Thyroid gland (tissue), 4 donors: ENCODE measurements at regions not wholly inside any gene's neighbourhood (a gene's known extent, or its start where the extent isn't known, plus 50 kb on each side); places are given as distances from the start of the nearest gene placed in this dataset.

Source experiments
- DNase-seq, 2 donors: peaks; one replicate each; pipeline ENCODE4 v3.0.0-alpha.2; 2019
- H3K27ac ChIP-seq, 3 donors: fragments of 200-600 bp; sonication (generic); 1 replicate in 2 of 3; 2 replicates in 1 of 3; pipeline ENCODE4 v1.5.1; 2016 to 2019; ENCODE audit warnings: mild to moderate bottlenecking in 1 of 3, moderate library complexity in 1 of 3
- H3K27me3 ChIP-seq: fragments of 200-600 bp; sonication (generic); one replicate; pipeline ENCODE4 v1.5.1; 2019
- H3K36me3 ChIP-seq, 2 donors: fragments of 200-600 bp; sonication (generic); one replicate each; pipeline ENCODE4 v1.5.1; 2016 to 2019
- H3K4me1 ChIP-seq, 2 donors: fragments of 200-600 bp; sonication (generic); one replicate each; pipeline ENCODE4 v1.5.1; 2017 to 2019
- H3K4me3 ChIP-seq, 3 donors: fragments of 200-600 bp; sonication (generic); replicated peaks in 1 of 3; 1 replicate in 2 of 3; 2 replicates in 1 of 3; pipeline ENCODE4 v1.5.1; 2016; ENCODE audit warnings: mild to moderate bottlenecking in 1 of 3
- H3K9me3 ChIP-seq: fragments of 200-600 bp; sonication (generic); one replicate; pipeline ENCODE4 v1.5.1; 2017
- POLR2A ChIP-seq, 2 donors: fragments of 450-650 bp; IDR thresholded peaks; one replicate each; pipeline ENCODE4 v1.6.1; 2017; ENCODE audit warnings: antibody characterized with exemption in 2 of 2, mild to moderate bottlenecking in 2 of 2, moderate library complexity in 1 of 2
- WGBS, 2 donors: methylation state at CpG; one replicate each; pipeline ENCODE4 v1.1.5; 2017; 5-methylcytosine and 5-hydroxymethylcytosine counted together
- intact Hi-C: fragments of 100-400 bp; cut with DNase I; formaldehyde crosslinking; loops from one replicate; pipeline ENCODE4 v1.15.1; 2023
- TF ChIP-seq, protein P1 (sequence below), 6 experiments: fragments of 200-600 bp in 3 of 6; fragments of 450-650 bp in 3 of 6; sonication (generic) in 3 of 6; IDR thresholded peaks; one replicate each; pipeline ENCODE4 v1.5.1; 2016 to 2019; ENCODE audit warnings: antibody characterized with exemption in 6 of 6, mild to moderate bottlenecking in 2 of 6, inconsistent platforms in 1 of 6, moderate library complexity in 1 of 6

DNA sequence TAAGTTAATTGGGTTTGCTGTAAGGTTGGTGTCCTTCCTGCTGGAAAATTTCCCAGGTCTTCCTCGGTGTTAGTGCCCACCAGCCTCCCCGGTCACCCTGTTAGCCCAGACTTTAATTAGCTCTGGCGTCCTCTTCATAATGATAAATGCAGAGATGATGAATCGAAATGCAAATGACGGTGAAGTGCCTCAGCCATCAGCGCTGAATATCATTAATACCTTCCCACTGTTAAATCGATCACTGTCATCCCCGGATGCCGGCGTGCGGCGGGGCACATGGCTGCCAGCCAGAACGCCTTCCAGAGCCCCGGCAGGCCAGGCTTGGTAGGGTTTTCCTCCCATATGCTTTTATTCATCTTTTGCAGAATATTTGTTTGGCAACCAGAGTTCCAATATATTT lies 204.5 kb downstream of the IRX2 start:
- no peak for DNase-seq
- H3K36me3 ChIP-seq = no peaks in the 10 kb centered on the region
- no peaks in the 10 kb centered on the region for H3K4me1 ChIP-seq
- no peak overlapping the region for H3K27ac ChIP-seq
- WGBS, 2 donors = 87 to 92% methylated on average over 14 of the region's 14 CpGs
- H3K9me3 ChIP-seq = no peaks in the 10 kb centered on the region
- TF ChIP-seq, protein P1, sequence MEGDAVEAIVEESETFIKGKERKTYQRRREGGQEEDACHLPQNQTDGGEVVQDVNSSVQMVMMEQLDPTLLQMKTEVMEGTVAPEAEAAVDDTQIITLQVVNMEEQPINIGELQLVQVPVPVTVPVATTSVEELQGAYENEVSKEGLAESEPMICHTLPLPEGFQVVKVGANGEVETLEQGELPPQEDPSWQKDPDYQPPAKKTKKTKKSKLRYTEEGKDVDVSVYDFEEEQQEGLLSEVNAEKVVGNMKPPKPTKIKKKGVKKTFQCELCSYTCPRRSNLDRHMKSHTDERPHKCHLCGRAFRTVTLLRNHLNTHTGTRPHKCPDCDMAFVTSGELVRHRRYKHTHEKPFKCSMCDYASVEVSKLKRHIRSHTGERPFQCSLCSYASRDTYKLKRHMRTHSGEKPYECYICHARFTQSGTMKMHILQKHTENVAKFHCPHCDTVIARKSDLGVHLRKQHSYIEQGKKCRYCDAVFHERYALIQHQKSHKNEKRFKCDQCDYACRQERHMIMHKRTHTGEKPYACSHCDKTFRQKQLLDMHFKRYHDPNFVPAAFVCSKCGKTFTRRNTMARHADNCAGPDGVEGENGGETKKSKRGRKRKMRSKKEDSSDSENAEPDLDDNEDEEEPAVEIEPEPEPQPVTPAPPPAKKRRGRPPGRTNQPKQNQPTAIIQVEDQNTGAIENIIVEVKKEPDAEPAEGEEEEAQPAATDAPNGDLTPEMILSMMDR (IDR thresholded peaks at IDR 0.05) = no peak
- TF ChIP-seq POLR2A (IDR thresholded peaks at IDR 0.05) = no peak
- no peaks in the 10 kb centered on the region for H3K27me3 ChIP-seq
- no peak overlapping the region for H3K4me3 ChIP-seq
- intact Hi-C loops = no loop called here

DNA sequence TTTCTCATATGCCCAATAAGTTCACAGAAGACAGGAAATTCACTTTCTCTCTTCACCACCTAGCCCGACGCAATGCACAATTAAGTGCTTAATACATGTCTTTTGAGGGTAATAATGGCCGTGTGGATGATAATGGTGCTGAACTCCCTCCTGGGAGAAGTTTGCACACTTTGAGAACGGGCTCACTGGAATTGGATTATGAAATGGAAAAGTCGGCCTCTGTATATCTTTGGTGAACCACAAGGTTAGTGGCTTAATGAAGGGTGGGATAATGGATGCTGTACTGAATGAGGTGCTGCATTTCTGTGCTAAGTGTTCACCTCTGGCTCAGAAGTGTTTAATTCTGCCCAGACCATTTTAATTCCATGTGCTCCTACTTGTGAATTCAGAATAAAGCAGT lies 207.5 kb downstream of the IRX2 start:
- H3K36me3 ChIP-seq = no peaks in the 10 kb centered on the region
- DNase-seq = no peak
- H3K27ac ChIP-seq = no peak overlapping the region
- no peaks in the 10 kb centered on the region for H3K9me3 ChIP-seq
- H3K4me3 ChIP-seq = no peak overlapping the region
- TF ChIP-seq, protein P1 (IDR thresholded peaks at IDR 0.05) = no peak
- TF ChIP-seq POLR2A (IDR thresholded peaks at IDR 0.05) = no peak
- WGBS, 2 donors = 88 to 89% methylated on average over 5 of the region's 5 CpGs
- H3K4me1 ChIP-seq = no peaks in the 10 kb centered on the region
- intact Hi-C loops = no loop called here
- H3K27me3 ChIP-seq = no peaks in the 10 kb centered on the region

DNA sequence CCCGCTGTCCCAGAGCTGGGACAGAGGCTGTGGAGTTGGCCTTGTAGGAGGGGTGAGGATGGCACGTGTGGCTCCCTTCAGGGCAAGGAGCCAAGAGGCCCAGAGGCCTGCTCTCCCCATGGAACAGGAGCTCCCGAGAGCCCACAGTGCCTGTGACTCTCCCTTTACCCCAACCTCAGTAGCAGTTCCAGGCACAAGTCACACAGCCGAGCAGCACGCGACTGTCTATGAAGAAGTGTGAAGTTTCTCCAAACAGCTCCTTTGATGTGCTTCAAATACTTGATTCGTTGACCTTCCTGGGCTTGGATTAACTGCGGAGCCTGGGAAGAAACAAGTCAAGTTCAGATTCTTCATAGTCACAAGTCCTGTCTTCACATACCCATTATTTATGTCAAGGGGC lies 208.7 kb downstream of the IRX2 start:
- 72 to 76% methylated on average over 5 to 8 of the region's 8 CpGs for WGBS, 2 donors
- Histone ChIP-seq H3K27me3 (no peaks in the 10 kb centered on the region), H3K27ac (no peak overlapping the region), H3K9me3 (no peaks in the 10 kb centered on the region), H3K36me3 (no peaks in the 10 kb centered on the region), H3K4me1 (no peaks in the 10 kb centered on the region), H3K4me3 (no peak overlapping the region)
- TF ChIP-seq, protein P1 (IDR thresholded peaks at IDR 0.05) = no peak
- no peak for TF ChIP-seq POLR2A (IDR thresholded peaks at IDR 0.05)
- no peak for DNase-seq
- intact Hi-C loops = no loop called here

DNA sequence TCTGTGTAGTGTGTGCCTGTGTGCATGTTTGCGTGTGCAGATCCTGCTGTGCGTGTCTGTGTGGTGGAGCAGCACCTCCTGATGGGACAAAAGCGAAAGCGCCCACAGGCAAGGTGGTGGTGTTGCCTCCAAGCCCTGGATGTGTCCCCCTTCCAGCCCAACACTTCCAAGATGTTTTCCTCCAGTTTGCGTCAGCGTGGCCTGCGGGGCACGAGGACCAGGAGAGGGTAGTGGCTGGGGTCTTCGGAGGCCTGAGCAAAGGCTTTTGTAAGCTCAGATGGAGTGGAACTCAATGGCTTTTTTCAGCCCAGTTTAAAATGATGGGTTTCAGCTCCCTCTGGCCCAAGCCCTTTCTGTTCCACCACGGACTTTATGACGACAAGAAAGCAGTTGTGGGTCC lies 209.5 kb downstream of the IRX2 start:
- Histone ChIP-seq H3K9me3 (no peaks in the 10 kb centered on the region), H3K36me3 (no peaks in the 10 kb centered on the region), H3K4me3 (no peak overlapping the region), H3K4me1 (no peaks in the 10 kb centered on the region), H3K27me3 (no peaks in the 10 kb centered on the region), H3K27ac (no peak overlapping the region)
- intact Hi-C loops = no loop called here
- DNase-seq = no peak
- WGBS, 2 donors = 91 to 96% methylated on average over 11 of the region's 11 CpGs
- TF ChIP-seq POLR2A (IDR thresholded peaks at IDR 0.05) = no peak
- TF ChIP-seq, protein P1 (IDR thresholded peaks at IDR 0.05) = no peak

DNA sequence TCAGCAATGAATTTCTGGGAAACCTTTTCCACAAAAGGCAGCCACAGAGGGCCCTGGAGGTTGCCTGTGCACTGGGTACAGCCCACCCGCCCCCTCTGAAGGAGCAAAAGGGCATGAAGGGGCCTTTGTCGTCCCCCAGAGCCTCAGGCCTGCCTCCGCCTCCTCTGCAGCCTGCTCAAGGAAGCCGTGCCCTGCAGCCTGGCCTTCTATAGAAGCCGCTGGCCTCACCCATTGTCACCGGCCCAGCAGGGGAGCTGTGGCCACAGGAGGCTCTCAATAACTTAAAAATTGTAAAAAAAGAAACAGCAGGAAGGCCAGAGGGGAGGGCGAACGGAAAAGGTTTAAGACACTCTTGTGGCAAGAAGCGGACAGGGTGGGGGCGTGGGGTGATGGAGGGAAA lies 213.3 kb downstream of the IRX2 start:
- no peak overlapping the region for H3K27ac ChIP-seq
- intact Hi-C loops = no loop called here
- H3K9me3 ChIP-seq = no peaks in the 10 kb centered on the region
- no peaks in the 10 kb centered on the region for H3K27me3 ChIP-seq
- H3K36me3 ChIP-seq = no peaks in the 10 kb centered on the region
- TF ChIP-seq, protein P1 (IDR thresholded peaks at IDR 0.05) = no peak
- TF ChIP-seq POLR2A (IDR thresholded peaks at IDR 0.05) = no peak
- 49 to 50% methylated on average over 10 of the region's 10 CpGs for WGBS, 2 donors
- no peak overlapping the region for H3K4me3 ChIP-seq
- no peaks in the 10 kb centered on the region for H3K4me1 ChIP-seq
- no peak for DNase-seq
